H9 (cell line): ENCODE measurements at regions not wholly inside any gene's neighbourhood (a gene's known extent, or its start where the extent isn't known, plus 50 kb on each side); places are given as distances from the start of the nearest gene placed in this dataset.

Experiments used
- DNase-seq: peaks from one replicate; pipeline ENCODE4 v3.0.0-alpha.2; 2017
- H2AFZ ChIP-seq: one replicate; pipeline ENCODE4 v1.6.1; 2013; ENCODE audit warnings: mild to moderate bottlenecking, low read length, control low read depth, moderate library complexity
- H2AK5ac ChIP-seq: 2 replicates; pipeline ENCODE4 v1.6.1; 2013; ENCODE audit warnings: low read length, control low read depth, mixed read lengths; ENCODE audit not compliant: insufficient read length
- H2BK120ac ChIP-seq: one replicate; pipeline ENCODE4 v1.6.1; 2013; ENCODE audit warnings: low read depth, mild to moderate bottlenecking, low read length, control low read depth, inconsistent platforms; ENCODE audit not compliant: poor library complexity, severe bottlenecking
- H2BK12ac ChIP-seq: 2 replicates; pipeline ENCODE4 v1.6.1; 2013; ENCODE audit warnings: low read length, control low read depth, mixed read lengths, low read depth; ENCODE audit not compliant: insufficient read length
- H2BK15ac ChIP-seq: 2 replicates; pipeline ENCODE4 v1.6.1; 2013; ENCODE audit warnings: low read depth, low read length, control low read depth
- H2BK20ac ChIP-seq: one replicate; pipeline ENCODE4 v1.6.1; 2013; ENCODE audit warnings: low read depth, mild to moderate bottlenecking, low read length, control low read depth, inconsistent platforms; ENCODE audit not compliant: poor library complexity, severe bottlenecking
- H2BK5ac ChIP-seq: 2 replicates; pipeline ENCODE4 v1.6.1; 2013; ENCODE audit warnings: low read length, control low read depth, mixed read lengths; ENCODE audit not compliant: insufficient read length
- H3K14ac ChIP-seq: 2 replicates; pipeline ENCODE4 v1.6.1; 2013; ENCODE audit warnings: low read length, control low read depth; ENCODE audit not compliant: insufficient read depth
- H3K18ac ChIP-seq: 2 replicates; pipeline ENCODE4 v1.6.1; 2013; ENCODE audit warnings: low read depth, mild to moderate bottlenecking, mixed read lengths, low read length, control low read depth; ENCODE audit not compliant: insufficient read length
- H3K23ac ChIP-seq: 2 replicates; pipeline ENCODE4 v1.6.1; 2013; ENCODE audit warnings: low read length, control low read depth, mixed read lengths, low read depth; ENCODE audit not compliant: insufficient read length
- H3K23me2 ChIP-seq: 2 replicates; pipeline ENCODE4 v1.6.1; 2013; ENCODE audit warnings: low read depth, mild to moderate bottlenecking, mixed read lengths, low read length, control low read depth; ENCODE audit not compliant: insufficient read length, poor library complexity, severe bottlenecking
- H3K27ac ChIP-seq: 2 replicates; pipeline ENCODE4 v1.5.1; 2013; ENCODE audit warnings: low read length, control low read depth, mixed read lengths, low read depth; ENCODE audit not compliant: insufficient read length
- H3K27me3 ChIP-seq: 2 replicates; pipeline ENCODE4 v1.6.1; 2013; ENCODE audit warnings: low read length, control low read depth, inconsistent platforms; ENCODE audit not compliant: insufficient read depth
- H3K4ac ChIP-seq: 2 replicates; pipeline ENCODE4 v1.6.1; 2013; ENCODE audit warnings: low read depth, mild to moderate bottlenecking, control low read depth, inconsistent platforms, low read length, moderate library complexity
- H3K4me1 ChIP-seq: 2 replicates; pipeline ENCODE4 v1.6.1; 2013; ENCODE audit warnings: low read length, control low read depth, inconsistent platforms; ENCODE audit not compliant: insufficient read depth
- H3K4me2 ChIP-seq: 2 replicates; pipeline ENCODE4 v1.6.1; 2013; ENCODE audit warnings: low read length, control low read depth, mixed read lengths; ENCODE audit not compliant: insufficient read length, insufficient read depth
- H3K56ac ChIP-seq: 2 replicates; pipeline ENCODE4 v1.6.1; 2013; ENCODE audit warnings: low read depth, mild to moderate bottlenecking, mixed read lengths, low read length, control low read depth; ENCODE audit not compliant: insufficient read length
- H3K79me1 ChIP-seq: 2 replicates; pipeline ENCODE4 v1.6.1; 2013; ENCODE audit warnings: low read depth, mild to moderate bottlenecking, moderate library complexity, low read length, control low read depth, inconsistent platforms; ENCODE audit not compliant: insufficient read depth, poor library complexity, severe bottlenecking
- H3K79me2 ChIP-seq: 2 replicates; pipeline ENCODE4 v1.6.1; 2013; ENCODE audit warnings: low read length, control low read depth, inconsistent platforms; ENCODE audit not compliant: insufficient read depth
- H3K9ac ChIP-seq: 2 replicates; pipeline ENCODE4 v1.6.1; 2013; ENCODE audit warnings: low read length, control low read depth, mixed read lengths; ENCODE audit not compliant: insufficient read length; ENCODE audit errors: extremely low read depth
- H3K9me3 ChIP-seq: one replicate; pipeline ENCODE4 v1.6.1; 2013; ENCODE audit warnings: low read depth, low read length, inconsistent platforms; ENCODE audit not compliant: control insufficient read depth
- H3T11ph ChIP-seq: one replicate; pipeline ENCODE4 v1.6.1; 2013; ENCODE audit warnings: mild to moderate bottlenecking, low read length, control low read depth, inconsistent platforms
- H4K20me1 ChIP-seq: one replicate; pipeline ENCODE4 v1.6.1; 2013; ENCODE audit not compliant: control insufficient read depth, insufficient read length, insufficient read depth
- H4K5ac ChIP-seq: 2 replicates; pipeline ENCODE4 v1.6.1; 2013; ENCODE audit warnings: low read depth, mild to moderate bottlenecking, mixed read lengths, low read length, control low read depth; ENCODE audit not compliant: insufficient read length
- H4K8ac ChIP-seq: replicated peaks from 2 replicates; pipeline ENCODE4 v1.6.1; 2013; ENCODE audit warnings: low read length, control low read depth, mixed read lengths, low read depth; ENCODE audit not compliant: insufficient read length
- H4K91ac ChIP-seq: 2 replicates; pipeline ENCODE4 v1.6.1; 2013; ENCODE audit warnings: low read depth, mild to moderate bottlenecking, moderate library complexity, mixed read lengths, low read length, control low read depth; ENCODE audit not compliant: insufficient read length
- H3K27ac Mint-ChIP-seq, 3 experiments: 2 replicates in 2 of 3; 3 replicates in 1 of 3; pipeline ENCODE4 v1.8.0; 2020 to 2021; ENCODE audit warnings: mixed read lengths in 3 of 3, mild to moderate bottlenecking in 1 of 3, moderate library complexity in 1 of 3
- H3K27me3 Mint-ChIP-seq: 2 replicates; pipeline ENCODE4 v1.8.0; 2021; ENCODE audit warnings: low read depth, mild to moderate bottlenecking, moderate library complexity, mixed read lengths
- H3K36me3 Mint-ChIP-seq, 3 experiments: 2 replicates in 2 of 3; 3 replicates in 1 of 3; pipeline ENCODE4 v1.8.0; 2020 to 2021; ENCODE audit warnings: low read depth in 3 of 3, mixed read lengths in 3 of 3; ENCODE audit not compliant: insufficient read depth in 1 of 3
- H3K4me1 Mint-ChIP-seq, 2 experiments: 2 replicates each; pipeline ENCODE4 v1.8.0; 2020; ENCODE audit warnings: mixed read lengths in 2 of 2
- H3K4me3 Mint-ChIP-seq, 2 experiments: 2 replicates in 1 of 2; 3 replicates in 1 of 2; pipeline ENCODE4 v1.8.0; 2020 to 2021; ENCODE audit warnings: mild to moderate bottlenecking in 2 of 2, mixed read lengths in 2 of 2, moderate library complexity in 1 of 2
- H3K9me3 Mint-ChIP-seq, 2 experiments: 2 replicates in 1 of 2; 3 replicates in 1 of 2; pipeline ENCODE4 v1.8.0; 2020; ENCODE audit warnings: mild to moderate bottlenecking in 2 of 2, mixed read lengths in 2 of 2, moderate library complexity in 1 of 2
- CTCF ChIP-seq: fragments of 200-600 bp; sonication (generic); conservative IDR thresholded peaks from 3 replicates; pipeline ENCODE4 v1.8.0; 2021; ENCODE audit warnings: antibody characterized with exemption, mild to moderate bottlenecking
- WGBS: extraction: QIAGEN DNeasy Blood & Tissue Kit; methylation state at CpG from one replicate; pipeline ENCODE4 v1.1.7; 2013; ENCODE audit warnings: missing lambda C conversion rate, low lambda C conversion rate, mixed read lengths; ENCODE audit not compliant: insufficient read length; ENCODE audit errors: extremely low coverage; 5-methylcytosine and 5-hydroxymethylcytosine counted together

DNA sequence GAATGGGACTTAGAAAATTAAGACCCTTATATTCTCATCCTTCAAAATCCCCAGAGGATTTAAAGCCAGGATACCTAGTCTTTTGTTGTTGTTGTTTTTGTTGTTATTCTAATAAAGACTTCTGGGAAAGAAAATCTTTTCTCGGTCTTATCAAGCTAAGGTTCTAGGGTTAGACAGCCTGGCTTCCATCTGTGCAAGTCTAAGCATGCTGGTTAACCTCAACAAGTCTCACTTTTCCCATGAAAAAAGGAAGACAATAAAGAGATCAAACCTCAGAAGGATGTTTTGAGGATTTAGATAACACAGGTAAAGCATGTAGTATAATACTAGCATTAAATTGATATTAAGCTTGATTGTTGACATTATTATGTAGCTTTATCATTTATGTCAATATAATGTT is 486.4 kb upstream of the SOX9 start:
- no peak overlapping the region for H3K14ac ChIP-seq

More for the DNA sequence above, 486.4 kb upstream of the SOX9 start:
- Histone ChIP-seq H3K18ac (no peak overlapping the region), H3K4me2 (no peak overlapping the region), H2BK120ac (no peak overlapping the region), H2AFZ (no peak overlapping the region), H3K79me2 (no peaks in the 10 kb centered on the region), H2BK5ac (no peak overlapping the region), H3K79me1 (no peaks in the 10 kb centered on the region), H4K91ac (no peak overlapping the region), H3T11ph (no peak overlapping the region), H3K27ac (no peak overlapping the region), H4K8ac (no peak overlapping the region), H3K9ac (no peak overlapping the region), H4K20me1 (no peaks in the 10 kb centered on the region), H3K27me3 (no peaks in the 10 kb centered on the region), H3K56ac (no peak overlapping the region), H3K23ac (no peak overlapping the region), H3K4me1 (no peaks in the 10 kb centered on the region), H2AK5ac (no peak overlapping the region), H2BK12ac (no peak overlapping the region), H3K4ac (no peak overlapping the region), H2BK15ac (no peak overlapping the region), H2BK20ac (no peak overlapping the region), H3K23me2 (no peaks in the 10 kb centered on the region), H3K9me3 (no peaks in the 10 kb centered on the region), H4K5ac (no peak overlapping the region)
- Mint-ChIP-seq H3K36me3 (no peaks in the 10 kb centered on the region), H3K4me3 (no peak overlapping the region), H3K4me1 (no peaks in the 10 kb centered on the region), H3K27me3 (no peaks in the 10 kb centered on the region), H3K9me3 (peaks cover 0 to 3% of the 10 kb centered on the region in 2 experiments; a peak in 2 of 5 replicates), H3K27ac (no peak overlapping the region)
- no peak for TF ChIP-seq CTCF
- no CpG with 5 or more reads among the region's 1 CpG for WGBS
- DNase-seq: no peak
